GM10847 (cell line): ENCODE measurements at regions not wholly inside any gene's neighbourhood (a gene's known extent, or its start where the extent isn't known, plus 50 kb on each side); places are given as distances from the start of the nearest gene placed in this dataset.

Source experiments
- POLR2A ChIP-seq: IDR thresholded peaks from 2 replicates; pipeline ENCODE4 v1.6.1; 2011; ENCODE audit not compliant: insufficient read length; ENCODE audit errors: extremely low read depth

DNA sequence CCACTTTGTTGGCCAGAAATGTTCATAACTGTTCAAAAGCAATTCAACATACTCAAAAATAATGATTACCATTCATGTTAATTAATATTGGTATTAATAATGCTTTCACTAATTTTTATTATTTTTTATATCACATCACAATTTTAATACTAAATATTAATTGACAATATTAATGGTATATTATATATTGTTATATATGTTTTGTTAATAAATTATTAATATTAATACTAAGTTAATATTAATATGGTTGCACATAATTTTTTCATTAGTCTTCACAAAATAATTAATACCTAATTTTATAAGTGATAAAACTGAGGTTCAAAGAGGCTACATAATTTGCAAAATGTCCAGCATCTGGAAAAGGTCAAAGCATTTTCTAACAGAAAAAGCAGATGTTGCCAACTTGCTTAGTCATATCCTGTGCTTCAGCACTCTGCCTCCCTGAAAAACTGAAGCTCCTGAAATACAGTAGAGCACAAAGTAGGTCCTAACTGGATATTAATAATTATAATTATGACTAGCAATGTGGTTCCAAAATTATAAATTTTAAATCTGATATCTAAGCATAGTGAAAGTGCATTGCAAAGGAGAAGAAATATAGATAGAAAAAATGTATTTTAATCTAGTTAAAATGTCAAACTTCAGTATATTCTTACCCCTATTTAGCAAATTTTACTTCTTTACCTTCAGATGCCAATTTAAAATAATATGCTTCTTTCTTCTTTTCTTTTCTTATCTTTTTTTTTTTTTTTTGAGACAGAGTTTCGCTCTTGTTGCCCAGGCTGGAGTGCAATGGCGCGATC lies 123.2 kb upstream of the TNFSF4 start:
- no peak for TF ChIP-seq POLR2A

DNA sequence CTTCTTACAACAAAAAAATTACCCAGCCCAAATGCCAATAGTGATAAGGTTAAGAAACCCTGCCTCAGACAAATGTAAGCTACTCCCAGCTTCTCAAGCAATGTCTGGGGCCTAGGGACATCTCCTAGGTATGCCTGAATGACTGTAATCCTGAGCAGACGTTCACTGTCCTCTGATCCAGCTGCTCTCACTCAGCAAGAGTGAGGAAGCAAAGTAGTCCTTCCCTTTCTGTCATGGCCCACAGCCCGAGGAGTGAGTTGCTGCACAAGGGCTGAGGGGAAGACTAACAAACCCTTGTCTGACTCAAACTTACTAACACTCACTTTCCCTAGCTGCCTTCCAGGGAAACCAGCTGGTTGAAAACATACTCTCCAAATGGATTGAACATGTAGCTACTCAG lies 124.9 kb upstream of the TNFSF4 start:
- TF ChIP-seq POLR2A = no peak

DNA sequence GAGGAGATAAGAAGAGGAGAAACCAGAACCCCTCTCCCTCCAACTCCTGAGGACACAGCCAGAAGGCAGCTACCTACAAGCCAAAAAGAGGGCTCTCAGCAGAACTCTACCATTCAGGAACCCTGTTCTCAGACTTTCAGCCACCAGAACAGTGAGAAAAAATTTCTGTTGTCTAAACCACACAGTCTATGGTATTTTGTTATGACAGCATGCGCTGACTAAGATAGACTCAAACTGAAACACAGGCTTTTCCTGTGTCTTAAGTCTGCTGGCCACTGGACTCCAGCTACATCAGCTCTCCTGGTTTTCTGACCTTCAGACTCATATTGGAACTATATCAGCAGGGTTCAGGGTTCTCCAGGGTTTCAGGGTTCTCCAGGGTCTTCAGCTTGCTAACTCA lies 126.5 kb upstream of the TNFSF4 start:
- no peak for TF ChIP-seq POLR2A

DNA sequence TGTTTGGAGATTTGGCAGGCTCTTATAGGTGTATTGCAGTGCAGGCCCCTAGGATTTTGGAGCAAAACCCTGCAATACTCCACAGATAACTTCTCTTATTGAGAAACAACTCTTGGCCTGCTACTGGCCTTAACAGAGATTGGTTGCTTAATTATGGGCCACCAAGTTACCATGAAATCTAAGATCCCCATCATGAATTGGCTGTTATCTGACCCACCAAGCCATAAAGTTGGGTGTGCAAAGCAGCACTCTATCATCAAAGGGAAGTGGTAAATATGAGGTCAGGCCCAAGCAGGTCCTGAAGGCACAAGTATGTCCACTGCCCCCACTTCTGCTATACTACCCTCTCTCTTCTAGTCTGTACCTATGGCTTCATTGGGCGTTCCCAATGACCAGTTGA lies 130.0 kb upstream of the TNFSF4 start:
- no peak for TF ChIP-seq POLR2A

DNA sequence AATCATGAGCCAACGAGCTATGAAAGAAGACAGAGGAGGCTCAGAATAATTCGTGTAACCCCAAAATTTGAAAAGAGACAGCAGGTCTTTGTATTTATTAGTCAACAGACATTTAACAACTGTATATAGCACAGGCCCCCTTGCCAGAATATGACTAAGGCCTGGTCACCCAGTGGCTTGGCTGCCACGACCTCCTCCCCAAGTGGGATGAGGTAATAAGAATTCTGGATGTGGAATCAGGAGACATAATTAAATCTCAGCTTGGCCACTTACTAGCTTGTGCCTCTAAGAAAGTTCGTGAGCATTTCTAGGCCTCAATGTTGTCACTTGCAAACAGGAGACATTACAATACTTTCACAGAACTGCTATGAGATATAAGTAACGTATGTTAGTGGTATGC lies 134.2 kb upstream of the TNFSF4 start:
- TF ChIP-seq POLR2A = no peak

DNA sequence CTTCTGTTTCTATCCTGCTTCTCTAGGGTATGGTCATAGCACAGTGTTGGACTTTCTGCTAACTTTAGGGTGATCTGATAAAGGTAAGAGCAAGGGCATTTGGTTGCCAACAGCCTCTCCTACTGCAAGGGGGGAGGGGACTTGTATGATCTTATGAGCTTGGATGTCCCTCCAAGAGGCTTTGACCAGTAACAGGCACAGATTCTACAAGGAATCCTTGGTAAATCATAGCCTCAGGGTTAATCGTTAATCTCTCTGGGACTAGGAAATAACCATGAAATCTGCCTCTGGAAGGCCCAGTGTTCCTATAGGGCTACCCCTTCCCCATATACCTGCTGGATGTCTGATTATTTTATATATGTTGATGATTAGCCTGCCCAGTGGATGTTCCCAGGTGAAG lies 134.8 kb upstream of the TNFSF4 start:
- no peak for TF ChIP-seq POLR2A

DNA sequence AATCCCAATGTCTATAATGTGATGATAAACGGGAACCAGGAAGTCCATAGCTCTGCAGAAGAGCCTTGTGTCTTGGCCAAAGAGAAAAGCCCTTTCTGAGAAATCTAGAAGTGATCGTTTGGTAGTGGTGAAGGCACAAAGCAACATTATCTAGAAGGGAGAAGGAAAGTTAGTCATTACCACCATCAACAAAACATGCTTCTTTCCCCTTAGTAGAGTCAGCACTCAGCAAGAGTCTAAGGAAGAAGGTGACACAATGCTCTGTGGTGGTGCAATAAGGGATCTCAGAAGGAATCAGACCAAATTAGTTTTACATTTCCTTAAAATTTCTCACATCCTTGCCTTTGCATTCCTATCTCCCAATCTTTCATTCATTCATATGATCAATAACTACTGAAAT lies 134.4 kb upstream of the PRDX6 start:
- no peak for TF ChIP-seq POLR2A

DNA sequence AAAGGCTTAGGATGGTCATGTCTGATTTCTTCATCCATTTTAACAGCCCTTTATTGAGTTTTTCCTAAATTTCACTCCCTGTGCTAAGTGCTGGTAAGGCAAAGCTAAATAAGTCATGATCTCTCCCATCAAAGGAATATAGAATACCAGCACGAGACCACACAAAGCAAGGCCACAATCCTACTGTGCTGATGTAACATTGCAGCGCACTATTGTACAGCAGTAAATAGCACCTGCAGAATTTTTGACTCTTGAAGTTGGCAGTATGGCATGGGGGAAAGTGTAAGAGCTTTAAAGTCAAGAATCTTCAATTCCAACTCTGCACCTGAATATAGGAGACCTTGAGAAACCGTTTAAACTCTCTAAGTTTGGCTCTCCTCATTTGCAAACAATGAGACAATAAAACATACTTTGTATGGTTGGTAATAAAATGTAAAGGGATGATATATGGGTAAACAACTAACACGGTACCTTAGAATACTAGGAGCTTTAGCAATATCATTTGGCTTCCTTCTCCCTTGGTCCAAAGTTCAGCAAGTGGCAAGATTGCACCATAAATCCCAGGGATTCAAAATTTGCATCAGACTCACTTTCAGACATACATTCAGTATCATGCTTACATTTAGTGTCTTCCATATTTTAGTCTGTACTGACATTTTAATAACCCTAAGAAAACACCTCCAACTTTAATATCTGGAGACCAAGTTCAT lies 132.9 kb upstream of the PRDX6 start:
- no peak for TF ChIP-seq POLR2A

DNA sequence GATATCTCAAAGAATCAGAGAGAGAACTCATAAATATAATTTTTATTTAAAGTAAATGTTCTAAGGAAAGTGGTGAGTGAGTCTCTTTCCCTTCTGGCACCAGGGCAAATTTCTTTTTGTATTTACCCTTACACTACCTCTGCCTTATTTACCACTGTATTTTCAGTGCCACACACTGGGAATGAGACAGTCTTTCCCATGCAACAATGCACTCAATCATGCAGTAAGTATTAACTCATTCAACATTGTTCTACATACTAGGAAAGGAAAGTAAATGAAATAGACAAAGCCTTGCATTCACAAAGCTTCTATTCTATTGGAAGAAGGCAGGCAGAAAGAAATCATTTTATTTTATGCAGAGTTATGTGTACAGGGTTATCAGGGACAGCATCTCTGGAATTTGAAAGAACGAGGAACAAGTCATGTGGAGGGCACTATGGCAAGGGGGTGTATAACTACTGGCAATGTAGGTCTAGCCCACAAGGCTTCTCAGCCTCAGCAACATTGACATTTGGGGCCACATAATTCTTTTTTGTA lies 129.8 kb upstream of the PRDX6 start:
- no peak for TF ChIP-seq POLR2A

DNA sequence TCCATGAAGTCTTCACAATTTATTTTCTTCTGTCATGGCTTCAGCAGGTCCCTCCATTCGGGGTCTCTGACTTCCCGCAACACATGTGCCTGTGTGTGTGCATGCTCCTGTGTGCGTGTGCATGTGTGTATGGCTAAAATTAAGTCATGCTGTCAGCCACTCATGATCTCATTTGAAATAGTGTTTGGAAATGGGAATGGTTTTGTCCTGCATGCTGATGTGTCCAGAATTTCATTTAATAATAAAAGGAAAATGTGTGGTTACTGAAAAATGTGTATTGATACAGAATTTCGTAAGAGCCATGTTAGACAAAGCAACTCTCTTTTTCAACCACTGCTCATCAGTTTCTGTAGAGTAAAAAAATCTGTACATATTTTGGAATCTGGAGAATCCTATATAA lies 123.8 kb upstream of the PRDX6 start:
- TF ChIP-seq POLR2A = no peak

DNA sequence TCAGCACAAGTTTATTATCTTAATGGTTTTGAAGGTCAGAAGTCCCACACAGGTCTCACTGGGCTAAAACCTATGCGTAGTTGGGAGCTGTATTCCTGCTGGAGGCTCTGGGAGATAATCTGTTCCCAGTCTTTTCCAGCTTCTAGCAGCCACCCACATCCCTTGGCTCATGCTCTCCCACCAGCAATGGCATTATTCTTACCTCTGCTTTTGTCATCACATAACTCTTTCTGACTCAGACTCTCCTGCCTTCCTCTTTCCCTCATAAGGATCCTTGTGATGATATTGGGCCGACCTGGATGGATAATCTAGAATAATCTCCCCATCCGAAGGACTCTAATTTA lies 122.2 kb upstream of the PRDX6 start:
- TF ChIP-seq POLR2A = no peak

DNA sequence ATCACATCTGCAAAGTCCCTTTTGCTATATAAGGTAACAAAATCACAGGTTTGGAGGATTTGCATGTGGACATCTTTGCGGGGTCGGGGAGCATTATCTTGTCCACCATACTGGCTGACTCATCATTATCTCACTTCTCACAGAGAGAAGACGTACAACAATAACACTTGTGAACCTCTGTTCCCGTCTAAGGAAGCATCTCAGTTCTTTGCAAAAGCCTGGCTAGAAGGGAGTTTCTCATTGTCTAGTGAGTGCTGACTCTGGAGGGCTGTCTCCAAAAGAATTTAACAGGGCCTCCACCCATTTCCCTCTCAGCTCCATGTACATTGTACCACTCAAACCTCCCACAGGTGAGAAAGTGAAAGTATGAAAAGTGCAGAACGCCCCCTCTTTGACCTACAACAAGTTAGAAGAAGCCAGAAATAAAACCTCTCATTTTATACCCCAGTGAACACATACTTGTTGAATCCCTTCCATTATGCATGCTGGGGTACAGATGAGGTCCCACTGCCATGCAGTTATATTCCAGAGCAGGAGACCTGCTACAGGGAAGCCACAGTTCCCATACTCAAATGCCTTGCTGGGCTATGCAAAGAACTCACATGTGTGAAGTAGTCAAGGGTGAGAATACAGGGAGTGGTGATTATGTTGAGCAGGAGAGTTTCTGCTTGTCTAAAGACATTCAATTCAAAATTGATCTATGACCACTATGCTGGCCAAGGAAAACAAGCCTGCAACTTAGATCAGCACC lies 121.7 kb upstream of the PRDX6 start:
- no peak for TF ChIP-seq POLR2A

DNA sequence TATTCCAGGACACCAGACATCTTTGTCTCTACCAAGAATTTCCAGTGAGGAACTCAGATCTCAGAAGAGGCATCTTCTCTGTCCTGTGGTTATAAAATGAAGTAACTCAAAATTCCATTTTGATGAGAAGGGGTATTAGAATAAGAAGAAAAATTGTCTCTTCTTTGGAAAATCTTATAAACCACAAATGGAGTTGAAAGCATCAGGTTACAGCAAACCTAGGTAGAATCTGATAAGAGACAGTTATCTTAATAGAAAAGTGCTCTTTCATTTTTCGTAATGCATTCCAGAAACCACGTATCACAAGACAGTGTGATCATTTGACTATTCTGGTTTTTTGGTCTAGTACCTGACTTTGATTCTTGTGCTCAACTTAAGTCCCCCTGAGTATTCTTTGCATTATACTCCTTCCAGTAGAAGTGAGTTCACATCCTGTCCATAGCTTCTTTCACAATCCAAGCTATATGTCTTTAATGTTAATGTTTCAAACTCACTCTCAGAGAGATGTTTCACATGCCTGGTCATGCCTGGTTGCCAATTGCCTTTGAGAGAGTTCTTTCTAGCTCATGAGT lies 120.9 kb upstream of the PRDX6 start:
- no peak for TF ChIP-seq POLR2A

DNA sequence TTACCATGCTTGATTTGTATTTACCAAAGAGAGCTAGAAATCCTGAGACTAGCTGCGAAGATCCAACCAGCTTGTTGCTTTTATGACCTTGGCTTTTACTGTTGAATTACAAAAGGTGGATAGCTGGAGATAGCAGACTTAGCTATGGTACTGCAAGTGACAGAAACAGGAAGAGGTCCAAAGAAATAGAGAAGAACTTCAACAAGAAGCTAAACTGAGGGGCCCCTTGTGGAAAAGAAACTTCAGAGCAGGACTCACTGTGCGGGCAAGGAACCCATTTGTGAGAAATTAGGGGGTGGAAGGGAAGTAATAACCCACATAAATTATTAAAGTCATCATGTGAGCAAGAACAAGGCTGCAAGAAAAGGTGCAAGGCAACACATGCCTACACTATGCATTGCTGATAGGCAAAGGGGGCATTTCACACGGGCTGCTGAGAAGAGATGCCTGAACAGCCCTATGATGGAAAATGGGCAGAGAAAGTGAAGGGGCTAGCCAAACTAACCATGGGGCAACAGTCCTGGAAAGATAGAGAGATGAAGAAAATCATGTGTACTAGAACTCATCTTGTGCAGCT lies 116.6 kb upstream of the PRDX6 start:
- no peak for TF ChIP-seq POLR2A

DNA sequence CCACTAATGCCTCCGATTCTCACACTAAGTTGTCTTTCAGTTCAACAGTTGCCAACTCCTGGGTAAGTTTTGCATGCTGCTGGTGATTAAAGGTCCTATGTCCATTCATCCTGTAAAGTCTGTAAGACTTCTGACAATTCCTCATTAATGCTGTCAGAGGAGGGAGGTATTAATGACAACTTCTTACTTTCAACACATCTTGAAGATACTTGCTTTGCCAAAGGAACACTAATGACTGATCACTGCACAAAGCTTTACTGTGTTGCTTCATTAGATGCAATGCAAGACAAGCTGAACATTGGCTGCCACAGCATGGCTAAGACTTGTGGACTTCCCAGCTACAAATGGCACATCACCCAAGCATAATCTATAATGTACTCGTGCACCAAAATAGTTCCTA lies 114.6 kb upstream of the PRDX6 start:
- TF ChIP-seq POLR2A = no peak
